Tibial artery (tissue), 4 donors: ENCODE measurements at regions not wholly inside any gene's neighbourhood (a gene's known extent, or its start where the extent isn't known, plus 50 kb on each side); places are given as distances from the start of the nearest gene placed in this dataset.

Experiments
- DNase-seq, 2 donors: peaks; one replicate each; pipeline ENCODE4 v3.0.0-alpha.2; 2019
- H3K27ac ChIP-seq, 2 donors: fragments of 200-600 bp; sonication (generic) in 1 of 2; 1 replicate in 1 of 2; 2 replicates in 1 of 2; pipeline ENCODE4 v1.5.1; 2018 to 2019; ENCODE audit warnings: mild to moderate bottlenecking in 1 of 2
- H3K27me3 ChIP-seq, 2 donors: fragments of 200-600 bp; sonication (generic) in 1 of 2; one replicate each; pipeline versions ENCODE4 v1.5.1 to v1.6.0; 2016 to 2019
- H3K36me3 ChIP-seq, 3 donors: fragments of 200-600 bp; sonication (generic) in 2 of 3; one replicate each; pipeline ENCODE4 v1.5.1; 2016 to 2019; ENCODE audit warnings: mild to moderate bottlenecking in 2 of 3
- H3K4me1 ChIP-seq, 4 donors: fragments of 200-600 bp; sonication (generic) in 2 of 4; 1 replicate in 3 of 4; 2 replicates in 1 of 4; pipeline ENCODE4 v1.5.1; 2016 to 2019
- H3K4me3 ChIP-seq, 2 donors: fragments of 200-600 bp; sonication (generic) in 1 of 2; 1 replicate in 1 of 2; 2 replicates in 1 of 2; pipeline ENCODE4 v1.5.1; 2018 to 2019; ENCODE audit warnings: mild to moderate bottlenecking in 2 of 2
- H3K9me3 ChIP-seq, 3 donors: fragments of 200-600 bp; sonication (generic) in 1 of 3; one replicate each; pipeline ENCODE4 v1.5.1; 2016 to 2019
- CTCF ChIP-seq, 2 experiments: fragments of 200-600 bp in 1 of 2; fragments of 450-650 bp in 1 of 2; IDR thresholded peaks; one replicate each; pipeline ENCODE4 v1.5.1; 2017 to 2019; ENCODE audit warnings: antibody characterized with exemption in 2 of 2, mild to moderate bottlenecking in 1 of 2, moderate library complexity in 1 of 2
- intact Hi-C: fragments of 100-400 bp; cut with DNase I; formaldehyde crosslinking; loops from one replicate; pipeline ENCODE4 v1.15.0; 2023; ENCODE audit warnings: low total_unique reads

GRCh38 chr1:209010475-209011230 lies 572.9 kb upstream of the CAMK1G start:
- no peak for TF ChIP-seq CTCF (IDR thresholded peaks at IDR 0.05)
- intact Hi-C loops = no loop called here
- Histone ChIP-seq H3K27me3 (no peaks in the 10 kb centered on the region), H3K9me3 (no peaks in the 10 kb centered on the region), H3K27ac (no peak overlapping the region), H3K4me1 (no peaks in the 10 kb centered on the region), H3K4me3 (no peak overlapping the region), H3K36me3 (no peaks in the 10 kb centered on the region)
- DNase-seq = no peak

- intact Hi-C loops = no loop called here
- Histone ChIP-seq H3K36me3 (no peaks in the 10 kb centered on the region), H3K4me3 (no peak overlapping the region), H3K9me3 (peaks cover 0 to 3% (median 0%) of the 10 kb centered on the region in 3 donors), H3K4me1 (no peaks in the 10 kb centered on the region), H3K27me3 (no peaks in the 10 kb centered on the region), H3K27ac (no peak overlapping the region)
- no peak for DNase-seq
- no peak for TF ChIP-seq CTCF (IDR thresholded peaks at IDR 0.05)
Measured at GRCh38 chr1:209012443-209013196, 570.9 kb upstream of the CAMK1G start.

- peaks cover 0 to 6% (median 6%) of the 10 kb centered on the region in 3 donors for H3K9me3 ChIP-seq
- no peak for DNase-seq
- TF ChIP-seq CTCF (IDR thresholded peaks at IDR 0.05) = no peak
Measured at GRCh38 chr1:209015092-209015491, 568.4 kb upstream of the CAMK1G start.

GRCh38 chr1:209021622-209022021 lies 561.9 kb upstream of the CAMK1G start:
- intact Hi-C loops = no loop called here
- no peaks in the 10 kb centered on the region for H3K36me3 ChIP-seq
- no peaks in the 10 kb centered on the region for H3K27me3 ChIP-seq
- H3K9me3 ChIP-seq = peaks cover 0 to 14% (median 6%) of the 10 kb centered on the region in 3 donors
- no peak for TF ChIP-seq CTCF (IDR thresholded peaks at IDR 0.05)
- no peak overlapping the region for H3K4me3 ChIP-seq
- no peaks in the 10 kb centered on the region for H3K4me1 ChIP-seq
- no peak overlapping the region for H3K27ac ChIP-seq
- DNase-seq = no peak

More at GRCh38 chr1:209015092-209015491, 568.4 kb upstream of the CAMK1G start:
- Histone ChIP-seq H3K27ac (no peak overlapping the region), H3K4me3 (no peak overlapping the region), H3K4me1 (no peaks in the 10 kb centered on the region), H3K36me3 (no peaks in the 10 kb centered on the region), H3K27me3 (no peaks in the 10 kb centered on the region)
- intact Hi-C loops = no loop called here

GRCh38 chr1:209023790-209024189 lies 559.7 kb upstream of the CAMK1G start:
- H3K27ac ChIP-seq = no peak overlapping the region
- DNase-seq = no peak
- H3K4me3 ChIP-seq = no peak overlapping the region
- TF ChIP-seq CTCF (IDR thresholded peaks at IDR 0.05) = no peak
- no peaks in the 10 kb centered on the region for H3K36me3 ChIP-seq
- H3K27me3 ChIP-seq = no peaks in the 10 kb centered on the region
- H3K9me3 ChIP-seq = peaks cover 0 to 12% (median 6%) of the 10 kb centered on the region in 3 donors
- intact Hi-C loops = no loop called here
- no peaks in the 10 kb centered on the region for H3K4me1 ChIP-seq
